K562 (cell line): ENCODE measurements at regions not wholly inside any gene's neighbourhood (a gene's known extent, or its start where the extent isn't known, plus 50 kb on each side); places are given as distances from the start of the nearest gene placed in this dataset.

Experiments used
- RBM17 ChIP-seq: fragments of 200-400 bp; formaldehyde crosslinking; IDR thresholded peaks from 2 replicates; pipeline ENCODE4 v1.6.1; 2017; ENCODE audit warnings: low read depth, mild to moderate bottlenecking, low read length, borderline replicate concordance
- TEAD2 ChIP-seq: fragments of 450-650 bp; IDR thresholded peaks from 2 replicates; pipeline ENCODE4 v1.6.1; 2016; ENCODE audit warnings: missing genetic modification characterization, control low read depth, missing compliant biosample characterization
- ZBTB26 ChIP-seq: fragments of 450-650 bp; formaldehyde crosslinking; IDR thresholded peaks from 2 replicates; pipeline ENCODE4 v1.4.0; 2022; ENCODE audit warnings: missing genetic modification characterization
- ZNF407 ChIP-seq: fragments of 450-650 bp; IDR thresholded peaks from 2 replicates; pipeline ENCODE4 v1.6.1; 2016; ENCODE audit warnings: low read depth

DNA sequence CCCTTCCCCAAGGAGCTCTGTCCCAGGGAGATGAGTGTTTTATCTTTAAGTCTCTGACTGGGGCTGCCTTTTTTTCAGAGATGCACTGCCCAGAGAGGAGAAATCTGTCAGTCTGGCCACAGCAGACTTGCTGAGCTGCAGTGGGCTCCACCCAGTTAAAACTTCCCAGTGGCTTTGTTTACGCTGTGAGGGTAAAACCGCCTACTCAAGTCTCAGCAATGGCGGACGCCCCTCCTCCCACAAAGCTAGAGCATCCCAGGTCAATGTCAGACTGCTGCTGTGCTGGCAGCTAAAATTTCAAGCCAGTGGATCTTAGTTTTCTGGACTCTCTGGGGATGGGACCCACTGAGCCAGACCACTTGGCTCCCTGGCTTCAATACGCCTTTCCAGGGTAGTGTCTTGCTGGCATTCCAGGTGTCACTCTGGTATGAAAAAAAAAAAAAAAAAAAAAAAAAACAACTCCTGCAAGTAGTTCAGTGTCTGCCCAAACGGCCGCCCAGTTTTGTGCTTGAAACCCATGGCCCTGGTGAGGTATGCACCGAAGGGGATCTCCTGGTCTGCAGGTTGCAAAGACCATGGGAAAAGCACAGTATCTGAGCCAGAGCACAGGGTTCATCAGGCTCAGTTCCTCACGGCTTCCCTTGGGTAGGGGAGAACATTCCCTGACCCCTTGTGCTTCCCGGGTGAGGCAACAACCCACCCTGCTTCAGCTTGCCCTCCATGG lies 1616.1 kb upstream of the ADGRL3 start (continued):
- no peak for TF ChIP-seq ZBTB26 (CRISPR knock-in tag)
- TF ChIP-seq ZNF407 = no peak
- no peak for TF ChIP-seq TEAD2
- TF ChIP-seq RBM17 = no peak
